GM19023 (cell line): ENCODE measurements at regions not wholly inside any gene's neighbourhood (a gene's known extent, or its start where the extent isn't known, plus 50 kb on each side); places are given as distances from the start of the nearest gene placed in this dataset.

Source experiments
- ATAC-seq: cut with Tn5 transposase; IDR thresholded peaks from one replicate; pipeline ENCODE4 v1.9.1; 2021; ENCODE audit warnings: mild to moderate bottlenecking, moderate library complexity; ENCODE audit not compliant: unreplicated experiment

DNA sequence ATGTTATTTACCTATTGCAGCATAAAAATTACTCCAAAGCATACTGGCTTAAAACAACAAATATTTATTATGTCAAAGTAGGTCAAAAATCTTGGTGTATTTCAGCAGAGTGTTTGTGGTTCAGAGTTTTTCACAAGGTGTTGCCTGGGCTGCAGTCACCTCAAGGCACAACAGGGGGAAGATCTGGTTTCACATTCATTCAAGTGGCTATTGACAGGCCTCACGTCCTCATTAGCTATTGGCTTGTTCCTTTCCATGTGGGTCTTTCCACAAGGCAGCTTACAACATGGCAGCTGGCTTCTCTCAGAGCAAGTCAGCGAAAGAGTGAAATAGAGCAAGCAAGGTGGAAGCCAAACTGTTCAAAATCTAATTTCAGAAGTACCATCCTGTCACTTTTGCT is 602.9 kb downstream of the OLFM4 start:
- no peak for ATAC-seq

DNA sequence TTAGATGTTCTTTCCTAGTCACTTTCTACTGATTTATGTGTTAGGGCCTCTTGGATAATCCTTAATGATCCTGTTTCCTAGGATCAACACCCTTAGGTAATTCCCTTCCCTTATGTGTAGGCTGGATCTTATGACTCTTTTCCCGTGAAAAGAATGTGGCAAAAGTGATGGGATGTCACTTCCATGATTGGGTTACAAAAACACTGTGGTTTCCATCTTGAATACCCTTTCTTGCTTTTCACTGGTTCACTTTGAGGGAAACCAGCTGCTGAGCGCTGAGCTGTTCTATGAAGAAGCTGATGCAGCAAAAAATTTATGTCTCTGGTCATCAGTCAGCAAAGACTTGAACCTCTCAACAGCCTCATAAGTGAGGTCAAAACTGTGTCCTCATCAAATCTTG is 609.4 kb downstream of the OLFM4 start:
- ATAC-seq = no peak

DNA sequence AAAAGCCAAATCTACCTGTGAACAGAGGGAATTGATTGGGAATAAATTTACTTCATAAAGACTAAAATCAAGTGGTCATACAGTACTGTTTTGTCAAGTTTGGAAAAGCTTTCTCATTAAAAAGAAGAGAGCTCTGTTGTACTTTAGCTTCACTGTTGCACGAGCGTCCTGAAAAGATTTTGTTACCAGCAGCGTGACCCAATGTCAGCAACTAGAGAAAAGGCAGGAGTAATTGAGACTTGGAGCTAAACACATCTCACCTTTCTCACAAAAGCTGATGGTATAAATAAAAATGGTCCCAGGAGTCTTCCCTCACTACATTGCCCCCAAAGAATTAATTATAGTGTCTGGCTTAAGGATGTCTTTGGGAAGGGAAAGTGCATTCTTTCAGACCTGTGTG is 613.7 kb downstream of the OLFM4 start:
- no peak for ATAC-seq

DNA sequence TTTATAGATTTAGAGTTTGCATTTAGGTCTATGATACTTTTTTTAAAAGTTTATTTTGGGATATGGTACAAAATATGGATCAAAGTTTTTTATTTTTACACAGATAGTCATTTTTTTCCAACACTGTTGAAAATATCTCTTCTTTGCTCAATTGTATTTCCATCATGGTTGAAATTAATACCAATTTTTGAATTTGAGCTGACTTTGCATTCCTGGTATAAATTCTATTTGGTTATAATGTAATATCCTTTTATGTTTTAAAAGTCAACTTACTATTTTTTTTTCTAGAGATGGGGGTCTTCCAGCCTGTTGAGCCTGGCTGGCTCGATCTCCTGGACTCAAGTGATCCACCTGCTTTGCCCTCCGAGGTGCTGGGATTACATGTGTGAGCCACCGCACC is 620.1 kb downstream of the OLFM4 start:
- no peak for ATAC-seq

DNA sequence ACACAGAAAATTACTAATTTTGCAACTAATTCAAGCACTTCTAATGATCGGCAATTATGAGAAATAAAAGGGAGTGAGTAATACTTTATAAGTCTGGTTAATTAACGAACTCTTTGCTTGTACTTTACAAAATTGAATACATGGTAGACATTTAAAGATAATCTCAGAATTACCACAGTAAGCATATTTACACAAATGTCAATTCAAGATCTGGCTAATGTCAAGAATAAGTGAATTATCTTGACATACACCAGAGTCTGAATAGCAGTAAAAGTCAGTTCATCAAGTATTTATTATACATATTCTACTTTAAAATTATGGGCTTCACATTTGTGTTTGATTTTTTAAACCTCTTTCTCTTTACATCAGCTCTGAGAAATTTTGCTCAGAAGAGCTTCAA is 643.4 kb downstream of the OLFM4 start:
- ATAC-seq = no peak

DNA sequence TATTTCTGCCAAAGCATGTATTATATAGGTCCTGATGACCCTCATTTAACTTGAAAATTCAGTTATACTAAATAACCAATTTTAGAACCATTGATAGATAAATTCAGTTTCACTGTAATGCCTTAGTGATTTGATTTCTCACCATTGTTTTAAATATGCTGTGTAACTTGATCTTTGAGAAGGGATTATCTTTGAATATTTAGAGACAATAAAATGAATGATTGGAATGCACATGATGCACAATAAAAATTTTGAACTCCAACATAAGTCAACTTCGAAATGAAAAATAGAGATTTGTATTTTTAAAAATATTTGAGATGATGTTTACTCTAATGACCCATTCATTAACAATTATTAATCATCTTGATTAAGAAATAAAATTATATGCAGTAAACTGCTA is 654.5 kb downstream of the OLFM4 start:
- no peak for ATAC-seq

DNA sequence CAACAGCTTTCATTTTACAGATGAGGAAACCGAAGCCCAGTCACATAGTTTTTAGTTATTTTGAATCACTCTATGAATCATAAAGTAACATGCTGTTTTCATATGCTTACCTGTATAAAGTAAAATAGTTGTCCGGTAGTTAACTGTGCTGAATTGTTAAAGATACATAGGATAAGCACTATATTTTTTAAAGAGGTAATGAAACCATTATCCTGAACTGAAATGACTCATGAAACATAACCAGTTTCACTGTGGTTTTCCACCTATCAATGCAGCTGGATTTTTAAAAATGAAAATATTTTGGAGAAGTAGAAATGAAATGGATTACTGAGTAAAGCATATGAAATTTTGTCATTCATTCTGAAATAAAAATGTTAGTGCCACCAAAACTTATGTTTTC is 655.0 kb downstream of the OLFM4 start:
- ATAC-seq = no peak

DNA sequence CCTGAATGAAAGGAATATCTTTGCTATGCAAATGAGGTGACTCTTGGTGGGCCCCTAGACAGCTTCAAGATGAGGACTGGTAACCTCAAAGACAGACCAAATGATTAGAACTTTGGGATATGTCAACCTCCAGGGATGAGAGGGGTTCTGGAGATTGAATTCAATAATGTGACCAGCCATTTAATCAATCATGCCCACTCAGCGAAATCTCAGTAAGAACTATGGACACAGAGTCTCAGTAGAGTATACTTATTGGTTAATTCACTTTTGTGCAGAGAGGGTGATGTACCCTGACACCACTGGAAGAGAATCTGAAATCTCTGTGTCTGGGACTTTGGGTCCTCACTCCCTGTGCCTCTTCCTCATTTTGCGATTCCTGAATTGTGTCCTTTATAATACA is 662.8 kb downstream of the OLFM4 start:
- no peak for ATAC-seq

DNA sequence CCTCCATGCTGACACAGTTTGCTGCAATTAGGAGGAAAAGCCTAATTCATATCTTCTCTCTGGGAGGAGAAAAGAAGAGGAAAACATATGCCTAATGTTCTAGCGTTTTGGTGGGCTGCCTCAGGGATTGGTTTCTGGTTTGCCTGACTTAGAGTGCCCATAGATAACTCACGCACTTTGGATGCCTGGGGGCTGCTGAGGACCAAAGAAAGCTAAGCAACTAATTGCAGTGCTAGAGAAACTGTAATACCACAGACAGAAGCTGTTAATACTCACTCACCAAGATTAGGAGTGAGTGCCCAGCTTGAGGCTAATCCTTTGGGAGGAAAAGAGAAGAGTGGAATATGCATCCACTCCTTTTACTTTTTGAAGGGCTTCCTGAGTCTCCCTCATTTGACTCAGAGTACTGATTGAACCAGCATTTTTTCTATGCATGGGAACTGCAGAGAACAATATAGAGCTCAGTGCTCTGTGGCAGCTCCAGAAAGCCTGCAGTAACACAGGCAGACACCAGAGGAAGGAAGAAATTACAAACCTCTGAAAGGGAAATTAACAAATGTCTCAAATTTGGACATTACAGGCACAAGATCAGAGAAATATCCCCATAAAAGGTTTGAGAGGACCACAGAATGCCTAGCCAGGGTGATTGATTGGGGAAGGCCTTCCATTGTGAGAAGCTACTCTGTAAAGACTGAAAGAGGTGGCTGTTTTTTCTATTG is 666.4 kb downstream of the OLFM4 start:
- no peak for ATAC-seq

DNA sequence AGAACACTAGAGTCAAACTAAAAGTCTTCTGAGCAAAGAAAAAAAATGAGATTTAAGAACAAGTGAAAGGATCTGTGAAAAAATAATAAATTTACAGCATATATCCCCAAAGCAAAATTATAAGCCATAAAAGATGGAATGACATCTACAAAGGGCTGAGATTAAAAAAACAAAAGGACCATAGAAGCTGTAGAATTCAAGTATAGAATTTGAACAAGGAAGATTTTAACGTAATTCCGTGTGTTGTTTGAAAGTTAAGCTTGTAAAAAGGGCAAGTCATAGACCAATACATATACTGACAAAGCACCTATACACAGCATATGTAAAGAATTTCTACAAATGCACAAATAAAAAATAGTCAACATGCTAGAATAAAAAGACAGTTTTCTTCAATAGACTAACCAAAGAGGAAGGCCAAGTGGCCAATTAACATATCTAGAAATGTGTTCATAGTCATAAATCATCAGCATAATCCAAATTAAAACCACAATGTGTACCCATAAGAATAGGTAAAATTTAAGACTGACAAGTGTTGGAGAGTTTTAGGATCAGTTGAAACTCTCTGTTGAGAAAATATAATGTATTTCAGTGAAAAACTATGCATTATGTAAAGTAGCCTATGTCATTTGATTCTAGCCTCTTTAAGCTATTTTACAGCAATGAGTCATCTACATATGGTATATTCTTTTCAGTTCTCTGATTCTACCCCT is 674.9 kb downstream of the OLFM4 start:
- no peak for ATAC-seq

DNA sequence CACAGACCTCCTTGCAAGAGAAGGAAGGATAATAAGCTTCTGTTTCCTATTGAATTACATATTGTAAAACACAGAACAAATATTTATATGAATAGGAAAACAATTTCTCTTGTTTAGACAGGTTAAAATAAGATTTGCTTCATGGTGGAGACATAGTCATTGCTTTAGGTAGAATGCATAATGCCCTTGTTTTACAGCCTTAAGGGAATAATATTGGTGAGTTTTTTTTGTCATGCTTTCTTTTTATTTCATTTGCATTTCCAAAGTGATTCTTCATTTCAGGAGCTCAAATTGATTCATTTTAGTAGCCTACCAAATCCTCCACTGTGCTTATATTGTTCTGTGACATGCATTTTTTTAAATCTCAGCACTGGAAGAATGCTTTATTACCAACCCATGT is 690.7 kb downstream of the OLFM4 start:
- ATAC-seq = no peak

DNA sequence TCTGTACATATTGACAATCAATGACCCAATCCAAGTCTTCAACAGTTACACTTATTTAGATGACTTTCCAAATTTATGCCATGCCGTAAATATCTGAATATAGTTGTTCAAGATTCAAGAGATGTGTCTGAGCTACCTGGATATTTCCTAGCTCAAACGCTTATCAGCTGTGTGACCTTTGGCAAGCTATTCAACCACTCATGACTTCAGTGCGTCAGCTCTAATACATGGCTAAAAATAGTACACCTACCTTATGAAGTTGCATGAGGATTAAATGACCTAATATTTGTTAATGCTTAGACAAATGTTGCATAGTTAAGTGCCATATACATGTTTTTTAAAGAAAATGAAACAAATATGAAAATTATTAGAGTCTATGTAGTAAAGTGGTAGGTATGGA is 704.1 kb downstream of the OLFM4 start:
- no peak for ATAC-seq

DNA sequence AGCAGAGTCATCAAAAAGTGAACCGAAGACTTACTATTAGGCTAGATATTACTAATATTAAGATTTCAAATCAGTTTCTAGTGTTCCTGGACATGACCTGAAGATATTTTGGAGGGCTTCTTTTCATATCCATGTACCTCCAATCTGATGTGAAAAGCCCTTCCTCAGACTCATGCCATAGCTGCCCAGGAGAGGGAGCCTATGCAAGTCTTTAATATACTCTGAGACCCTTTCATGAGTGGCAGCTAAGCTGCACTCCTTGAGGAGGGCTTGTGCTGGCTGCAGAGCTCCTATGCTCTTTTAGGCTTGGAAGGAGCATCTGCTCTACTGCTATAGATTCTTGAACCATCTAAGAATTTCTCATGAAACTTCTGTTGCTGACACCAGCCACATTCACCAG is 715.3 kb downstream of the OLFM4 start:
- ATAC-seq = no peak

DNA sequence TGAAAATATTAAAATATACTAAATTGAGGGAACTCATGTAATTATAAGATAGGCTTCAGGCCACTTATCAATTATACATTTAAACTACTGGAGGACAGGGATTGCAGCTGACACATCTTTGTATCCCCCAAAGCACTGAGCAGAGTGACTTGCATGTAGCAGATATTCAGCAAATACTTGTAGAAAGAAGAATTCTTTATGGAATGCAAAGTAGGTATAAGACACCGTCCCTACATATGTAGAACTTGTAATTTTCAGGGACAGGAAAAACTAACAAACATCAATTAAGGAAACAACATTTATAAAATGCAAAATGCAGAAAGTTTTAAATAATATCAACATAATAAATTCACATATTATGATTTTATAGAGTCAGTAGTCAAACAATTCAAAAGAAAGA is 719.2 kb downstream of the OLFM4 start:
- ATAC-seq = no peak

DNA sequence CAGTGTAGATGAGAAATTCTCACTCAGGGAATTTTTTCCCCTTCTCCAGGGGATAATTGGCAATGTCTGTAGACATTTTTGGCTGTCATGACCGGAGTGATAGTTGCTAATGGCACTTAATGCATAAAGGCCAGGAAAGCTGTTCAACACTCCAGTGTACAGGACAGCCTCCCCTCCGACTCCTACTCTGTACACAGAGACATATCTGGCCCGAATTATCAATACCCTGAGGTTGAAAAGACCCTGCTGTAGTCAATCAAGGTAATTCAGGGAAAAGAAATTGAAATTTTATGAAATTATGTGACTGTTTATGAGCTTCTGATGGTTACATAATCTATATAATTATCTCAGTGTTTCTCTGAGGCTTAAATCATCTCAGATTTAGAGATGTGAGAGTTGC is 720.7 kb downstream of the OLFM4 start:
- no peak for ATAC-seq

DNA sequence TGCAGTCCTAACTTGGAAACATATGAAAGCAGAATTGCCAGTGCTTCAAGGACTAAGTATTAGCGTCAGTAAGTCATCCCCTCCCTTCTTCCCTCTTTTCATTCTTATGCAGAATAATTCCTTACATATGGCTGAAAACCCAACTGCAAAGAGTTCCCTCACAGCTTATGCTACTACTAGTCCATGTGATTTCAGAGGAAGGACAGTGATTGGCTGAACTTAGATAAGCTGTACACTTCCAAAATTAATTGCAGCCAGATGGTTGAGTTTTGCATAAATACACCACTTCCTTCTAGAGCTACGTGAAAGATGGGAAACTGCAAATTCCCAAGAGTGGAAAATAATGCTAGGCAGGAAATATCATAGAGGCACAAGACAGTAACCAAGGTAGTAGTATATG is 730.4 kb downstream of the OLFM4 start:
- ATAC-seq = no peak

DNA sequence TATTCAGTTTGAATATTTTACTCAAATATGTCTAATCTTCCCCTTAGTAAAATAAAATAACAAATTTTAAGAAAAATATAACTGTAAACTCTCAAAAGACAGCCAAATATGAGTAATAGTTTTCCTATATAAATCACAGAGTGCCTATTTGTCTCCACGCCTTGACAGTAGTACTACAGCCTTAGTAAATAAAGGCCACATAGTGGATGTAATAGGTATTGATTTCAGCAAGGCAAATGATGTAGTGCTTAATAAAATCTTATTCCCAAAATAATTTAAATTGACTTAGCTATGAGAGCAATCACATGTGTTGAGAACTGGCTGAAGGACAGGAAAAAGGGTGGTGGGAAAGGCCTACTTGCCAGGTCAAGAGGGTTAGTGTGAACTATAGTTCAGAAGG is 747.2 kb downstream of the OLFM4 start:
- ATAC-seq = no peak

DNA sequence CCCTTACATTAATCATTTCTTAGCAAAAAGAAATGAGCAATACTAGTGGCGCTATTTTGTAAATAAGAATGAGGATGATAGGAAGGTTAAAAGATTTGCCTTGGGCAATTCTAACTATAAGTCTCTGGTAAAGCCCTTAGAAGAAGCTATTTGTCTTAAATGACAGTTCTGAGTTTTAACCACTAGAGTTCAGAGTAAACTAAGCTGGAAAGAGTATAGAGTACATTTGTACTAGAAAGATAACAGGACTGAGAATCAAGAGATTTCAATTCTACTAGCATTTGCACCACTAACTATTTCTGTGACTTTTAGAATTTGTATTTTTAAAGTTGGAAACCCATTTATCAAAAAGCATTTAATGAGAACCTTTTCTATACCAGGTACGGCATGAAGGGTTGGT is 750.3 kb downstream of the OLFM4 start:
- no peak for ATAC-seq

DNA sequence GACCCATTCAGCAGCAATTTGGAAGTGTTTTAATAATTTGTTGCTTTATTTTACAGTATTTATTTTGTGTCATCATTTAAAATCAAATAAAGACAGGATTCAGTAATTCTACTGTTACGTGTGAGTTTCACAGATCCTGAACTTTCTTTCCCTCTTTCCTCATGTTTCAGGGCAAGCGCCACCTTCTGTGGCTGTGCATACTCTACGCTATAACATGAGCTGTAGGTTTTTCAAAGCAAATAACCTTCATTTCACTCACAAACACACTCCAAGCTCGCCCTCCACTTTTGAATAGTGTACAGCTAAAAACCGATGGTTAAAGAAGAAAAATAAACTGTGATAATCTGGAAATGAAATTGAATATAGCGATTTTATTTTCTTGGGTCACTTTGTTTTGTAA is 753.3 kb downstream of the OLFM4 start:
- no peak for ATAC-seq

DNA sequence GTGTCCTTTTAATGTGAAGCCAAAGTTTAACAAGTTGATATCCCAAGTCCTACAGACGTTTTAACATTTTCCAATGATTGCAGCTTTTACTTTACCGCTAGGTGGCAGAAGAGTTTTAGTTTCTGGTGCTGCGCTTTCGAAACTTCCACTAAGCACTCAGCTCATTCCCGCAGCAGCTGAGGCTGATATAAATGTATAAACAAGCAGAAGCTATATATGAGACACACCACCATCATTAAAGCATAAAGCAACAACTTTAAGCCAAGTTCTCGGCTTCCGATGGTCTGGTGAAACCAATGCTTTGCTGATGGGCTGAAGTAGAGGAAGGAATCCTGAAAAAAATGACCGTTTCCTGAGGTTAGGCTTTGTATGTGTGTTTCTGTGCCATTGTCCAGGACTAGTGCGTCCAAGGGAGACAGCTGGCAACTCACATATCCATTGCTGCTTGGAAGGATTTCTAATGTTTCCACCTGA is 753.9 kb downstream of the OLFM4 start:
- no peak for ATAC-seq

DNA sequence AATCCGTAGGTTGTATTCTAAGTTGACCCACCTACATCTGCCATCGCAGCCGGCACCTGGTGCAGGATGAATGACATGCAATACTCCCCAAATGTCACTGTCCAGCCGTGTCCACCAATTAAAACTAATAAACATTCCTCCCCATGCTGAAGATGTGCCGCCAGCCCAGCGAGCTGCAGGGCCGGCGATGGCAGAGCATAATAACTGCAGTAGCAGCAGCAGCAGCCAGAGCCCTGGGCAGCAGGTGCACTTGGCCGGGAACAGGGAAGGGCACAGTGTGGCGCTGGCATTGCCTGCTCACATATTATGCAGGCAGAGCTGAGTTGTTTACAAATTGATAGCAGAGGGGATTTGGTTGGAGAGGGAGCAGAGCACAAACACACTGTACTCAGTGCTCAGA is 754.9 kb downstream of the OLFM4 start:
- no peak for ATAC-seq

DNA sequence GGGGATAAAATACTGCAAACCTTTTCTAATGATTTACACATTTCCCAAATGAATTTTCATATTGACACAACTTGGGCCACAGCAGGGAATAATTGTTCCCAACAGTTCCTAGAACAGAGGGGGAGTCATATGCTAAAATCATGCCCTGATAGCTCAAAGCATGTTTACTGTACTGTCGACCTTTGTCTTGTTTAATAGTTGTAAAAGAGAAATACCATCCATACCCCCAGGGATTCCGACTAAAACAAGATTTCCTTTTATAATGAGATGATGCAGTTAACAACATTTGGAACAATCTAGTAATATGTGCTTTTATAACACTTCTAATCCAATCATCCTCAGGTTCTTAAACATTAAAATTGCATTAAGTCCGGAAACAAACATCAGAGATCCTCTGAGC is 759.7 kb downstream of the OLFM4 start:
- no peak for ATAC-seq

DNA sequence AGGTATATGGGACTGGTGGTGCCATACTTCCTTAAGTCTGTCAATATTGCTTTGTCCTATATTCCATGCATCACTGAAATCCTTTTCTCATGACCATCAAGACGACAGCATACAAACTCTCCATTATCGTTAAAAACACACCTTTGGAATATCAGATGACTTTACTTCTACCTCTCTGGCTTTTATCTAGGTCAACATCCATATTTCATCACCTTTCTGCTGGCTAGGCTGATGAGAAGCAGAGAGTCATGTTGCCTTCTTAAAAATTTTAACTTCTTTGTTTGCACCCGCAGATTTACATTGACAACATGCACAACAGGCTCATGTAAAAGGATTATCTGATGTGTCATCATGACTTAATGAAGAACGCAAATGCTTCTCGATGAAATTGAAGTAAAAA is 771.4 kb downstream of the OLFM4 start:
- no peak for ATAC-seq
